Panc1 (cell line): ENCODE measurements at regions not wholly inside any gene's neighbourhood (a gene's known extent, or its start where the extent isn't known, plus 50 kb on each side); places are given as distances from the start of the nearest gene placed in this dataset.

Source experiments
- ATAC-seq: fragments of 200-7000 bp; cut with Tn5 transposase; 2 replicates; pipeline ENCODE4 v1.9.1; 2020; ENCODE audit warnings: mild to moderate bottlenecking, moderate library complexity
- BruUV-seq: library from RNA; stranded (reverse); fragments of 400-500 nt; replicated peaks from 2 replicates; lab custom pipeline; 2021; lab: Mats Ljungman, UMichigan
- CTCF ChIA-PET: fragments of 300-600 bp; sonication (Branson Sonifier 250); formaldehyde crosslinking; loops from one replicate; lab custom pipeline; 2022; ENCODE audit warnings: antibody characterized with exemption; lab: Charles Lee
- POLR2A ChIA-PET: fragments of 300-600 bp; sonication (Branson Sonifier 250); formaldehyde crosslinking; loops from one replicate; lab custom pipeline; 2022; ENCODE audit warnings: antibody characterized with exemption; lab: Charles Lee
- DNase-seq: peaks from one replicate; pipeline ENCODE4 v3.0.0-alpha.2; 2010; ENCODE audit warnings: low read depth, low spot score
- H3K27ac ChIP-seq: 2 replicates; pipeline ENCODE4 v1.5.1; 2011; ENCODE audit warnings: mild to moderate bottlenecking, low read length, inconsistent platforms
- H3K27me3 ChIP-seq: fragments of 200-500 bp; sonication (Bioruptor generic); 2 replicates; pipeline ENCODE4 v1.6.0; 2014; ENCODE audit warnings: low read length, inconsistent platforms; ENCODE audit not compliant: control insufficient read depth, insufficient read depth
- H3K36me3 ChIP-seq: fragments of 200-500 bp; sonication (Bioruptor generic); 2 replicates; pipeline ENCODE4 v1.5.1; 2014; ENCODE audit warnings: inconsistent platforms, mild to moderate bottlenecking, low read length, moderate library complexity; ENCODE audit not compliant: control insufficient read depth, insufficient read depth
- H3K4me1 ChIP-seq: 2 replicates; pipeline ENCODE4 v1.5.1; 2011; ENCODE audit warnings: inconsistent platforms, mild to moderate bottlenecking, low read length, moderate library complexity; ENCODE audit not compliant: control insufficient read depth, insufficient read depth
- H3K4me3 ChIP-seq, 2 experiments: 2 replicates each; pipeline ENCODE4 v1.5.1; 2011 to 2012; ENCODE audit warnings: low read depth in 2 of 2, low read length in 2 of 2, mild to moderate bottlenecking in 2 of 2, inconsistent platforms in 1 of 2, moderate library complexity in 1 of 2
- H3K9me3 ChIP-seq: fragments of 200-500 bp; sonication (Bioruptor generic); 2 replicates; pipeline ENCODE4 v1.5.1; 2014; ENCODE audit warnings: low read depth, mild to moderate bottlenecking, inconsistent platforms, low read length, moderate library complexity; ENCODE audit not compliant: control insufficient read depth, insufficient read depth
- POLR2AphosphoS5 ChIP-seq: IDR thresholded peaks from 2 replicates; pipeline ENCODE4 v1.6.1; 2012; ENCODE audit warnings: mild to moderate bottlenecking, low read depth, low read length, moderate library complexity
- SIN3A ChIP-seq: IDR thresholded peaks from 2 replicates; pipeline ENCODE4 v1.6.1; 2012; ENCODE audit warnings: low read depth, mild to moderate bottlenecking, low read length, moderate library complexity, borderline replicate concordance; ENCODE audit not compliant: insufficient read depth
- TCF7L2 ChIP-seq: IDR thresholded peaks from 2 replicates; pipeline ENCODE4 v1.6.1; 2011; ENCODE audit warnings: mild to moderate bottlenecking, low read depth, low read length, inconsistent platforms
- in situ Hi-C: cut with HindIII; loops from 2 replicates; pipeline ENCODE4 v1.10.0; 2016; ENCODE audit warnings: low sequenced_read_pairs, low pct_unique_long_range_greater_than_20kb
- intact Hi-C: fragments of 100-400 bp; cut with micrococcal nuclease; formaldehyde crosslinking; loops from one replicate; pipeline ENCODE4 v1.10.0; 2022; ENCODE audit not compliant: unreplicated experiment
- TF ChIP-seq, protein P1 (sequence below), 2 experiments: IDR thresholded peaks; 2 replicates each; pipeline ENCODE4 v1.6.1; 2011 to 2012; ENCODE audit warnings: low read depth in 2 of 2, control low read depth in 1 of 2, low read length in 1 of 2, mild to moderate bottlenecking in 1 of 2, moderate library complexity in 1 of 2; ENCODE audit not compliant: insufficient read depth in 1 of 2
- TF ChIP-seq, protein P2 (sequence below): fragments of 450-650 bp; IDR thresholded peaks from 2 replicates; pipeline ENCODE4 v1.5.1; 2017; ENCODE audit warnings: mild to moderate bottlenecking

GRCh38 chr13:106986687-106987426 lies 418.9 kb upstream of the ARGLU1 start:
- ATAC-seq (no peak), DNase-seq (no peak)
- Histone ChIP-seq H3K4me1 (no peaks in the 10 kb centered on the region), H3K27me3 (no peaks in the 10 kb centered on the region), H3K4me3 (no peak overlapping the region), H3K9me3 (no peaks in the 10 kb centered on the region), H3K27ac (no peak overlapping the region), H3K36me3 (no peaks in the 10 kb centered on the region)
- in situ Hi-C loops, result no loop called here
- ChIA-PET CTCF (no interaction called here), POLR2A (no interaction called here)
- no TSS peak for BruUV-seq
- intact Hi-C loops, result no loop called here
- no peak for TF ChIP-seq SIN3A
- no peak for TF ChIP-seq POLR2AphosphoS5
- TF ChIP-seq, protein P1, sequence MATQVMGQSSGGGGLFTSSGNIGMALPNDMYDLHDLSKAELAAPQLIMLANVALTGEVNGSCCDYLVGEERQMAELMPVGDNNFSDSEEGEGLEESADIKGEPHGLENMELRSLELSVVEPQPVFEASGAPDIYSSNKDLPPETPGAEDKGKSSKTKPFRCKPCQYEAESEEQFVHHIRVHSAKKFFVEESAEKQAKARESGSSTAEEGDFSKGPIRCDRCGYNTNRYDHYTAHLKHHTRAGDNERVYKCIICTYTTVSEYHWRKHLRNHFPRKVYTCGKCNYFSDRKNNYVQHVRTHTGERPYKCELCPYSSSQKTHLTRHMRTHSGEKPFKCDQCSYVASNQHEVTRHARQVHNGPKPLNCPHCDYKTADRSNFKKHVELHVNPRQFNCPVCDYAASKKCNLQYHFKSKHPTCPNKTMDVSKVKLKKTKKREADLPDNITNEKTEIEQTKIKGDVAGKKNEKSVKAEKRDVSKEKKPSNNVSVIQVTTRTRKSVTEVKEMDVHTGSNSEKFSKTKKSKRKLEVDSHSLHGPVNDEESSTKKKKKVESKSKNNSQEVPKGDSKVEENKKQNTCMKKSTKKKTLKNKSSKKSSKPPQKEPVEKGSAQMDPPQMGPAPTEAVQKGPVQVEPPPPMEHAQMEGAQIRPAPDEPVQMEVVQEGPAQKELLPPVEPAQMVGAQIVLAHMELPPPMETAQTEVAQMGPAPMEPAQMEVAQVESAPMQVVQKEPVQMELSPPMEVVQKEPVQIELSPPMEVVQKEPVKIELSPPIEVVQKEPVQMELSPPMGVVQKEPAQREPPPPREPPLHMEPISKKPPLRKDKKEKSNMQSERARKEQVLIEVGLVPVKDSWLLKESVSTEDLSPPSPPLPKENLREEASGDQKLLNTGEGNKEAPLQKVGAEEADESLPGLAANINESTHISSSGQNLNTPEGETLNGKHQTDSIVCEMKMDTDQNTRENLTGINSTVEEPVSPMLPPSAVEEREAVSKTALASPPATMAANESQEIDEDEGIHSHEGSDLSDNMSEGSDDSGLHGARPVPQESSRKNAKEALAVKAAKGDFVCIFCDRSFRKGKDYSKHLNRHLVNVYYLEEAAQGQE (IDR thresholded peaks at IDR 0.05; ENCODE audit: insufficient read depth in 1 of 2, low read depth in 2 of 2, low read length in 1 of 2), result no peak
- TF ChIP-seq, protein P2, sequence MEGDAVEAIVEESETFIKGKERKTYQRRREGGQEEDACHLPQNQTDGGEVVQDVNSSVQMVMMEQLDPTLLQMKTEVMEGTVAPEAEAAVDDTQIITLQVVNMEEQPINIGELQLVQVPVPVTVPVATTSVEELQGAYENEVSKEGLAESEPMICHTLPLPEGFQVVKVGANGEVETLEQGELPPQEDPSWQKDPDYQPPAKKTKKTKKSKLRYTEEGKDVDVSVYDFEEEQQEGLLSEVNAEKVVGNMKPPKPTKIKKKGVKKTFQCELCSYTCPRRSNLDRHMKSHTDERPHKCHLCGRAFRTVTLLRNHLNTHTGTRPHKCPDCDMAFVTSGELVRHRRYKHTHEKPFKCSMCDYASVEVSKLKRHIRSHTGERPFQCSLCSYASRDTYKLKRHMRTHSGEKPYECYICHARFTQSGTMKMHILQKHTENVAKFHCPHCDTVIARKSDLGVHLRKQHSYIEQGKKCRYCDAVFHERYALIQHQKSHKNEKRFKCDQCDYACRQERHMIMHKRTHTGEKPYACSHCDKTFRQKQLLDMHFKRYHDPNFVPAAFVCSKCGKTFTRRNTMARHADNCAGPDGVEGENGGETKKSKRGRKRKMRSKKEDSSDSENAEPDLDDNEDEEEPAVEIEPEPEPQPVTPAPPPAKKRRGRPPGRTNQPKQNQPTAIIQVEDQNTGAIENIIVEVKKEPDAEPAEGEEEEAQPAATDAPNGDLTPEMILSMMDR, result no peak

DNA sequence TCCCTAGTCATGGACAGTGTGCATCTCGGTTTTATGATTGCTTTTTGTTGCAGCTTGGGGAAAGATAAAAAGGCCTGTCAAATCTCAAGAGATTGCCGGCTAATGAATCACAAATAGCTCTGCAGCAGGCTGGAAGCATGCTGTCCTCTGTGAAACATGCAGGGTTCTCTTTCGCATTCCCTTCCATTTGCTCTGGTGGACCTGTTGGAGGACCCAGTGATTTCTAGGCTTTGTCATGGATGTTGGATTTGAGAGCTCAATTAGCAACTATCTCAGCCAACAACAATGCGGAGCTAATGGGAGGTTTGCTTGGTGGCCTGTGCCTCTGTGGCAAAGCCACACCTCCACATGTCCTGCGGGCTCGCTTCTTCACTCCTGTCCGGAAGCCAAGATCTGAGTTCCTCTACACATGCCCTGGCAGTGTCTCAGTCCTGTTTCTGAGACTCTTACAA lies 418.1 kb upstream of the ARGLU1 start:
- Histone ChIP-seq H3K4me3 (no peak overlapping the region), H3K27ac (no peak overlapping the region), H3K4me1 (no peaks in the 10 kb centered on the region), H3K27me3 (no peaks in the 10 kb centered on the region), H3K9me3 (no peaks in the 10 kb centered on the region), H3K36me3 (no peaks in the 10 kb centered on the region)
- ChIA-PET CTCF (no interaction called here), POLR2A (no interaction called here)
- no TSS peak for BruUV-seq
- ATAC-seq, result no peak
- intact Hi-C loops (no loop called here), in situ Hi-C loops (no loop called here)
- TF ChIP-seq, protein P2, result no peak
- no peak for TF ChIP-seq TCF7L2
- TF ChIP-seq, protein P1 (IDR thresholded peaks at IDR 0.05; ENCODE audit: insufficient read depth in 1 of 2, low read depth in 2 of 2, low read length in 1 of 2), result no peak
- no peak for TF ChIP-seq SIN3A
- no peak for TF ChIP-seq POLR2AphosphoS5
- DNase-seq, result no peak
